GM12874 (cell line): ENCODE measurements at regions not wholly inside any gene's neighbourhood (a gene's known extent, or its start where the extent isn't known, plus 50 kb on each side); places are given as distances from the start of the nearest gene placed in this dataset.

Source experiments
- CTCF ChIP-seq: IDR thresholded peaks from 2 replicates; pipeline ENCODE4 v1.5.1; 2011; ENCODE audit warnings: low read depth, mild to moderate bottlenecking, control low read depth, low read length, moderate library complexity; ENCODE audit not compliant: insufficient read depth

- TF ChIP-seq CTCF = no peak
Observed at GRCh38 chr4:160009656-160010493, 907.0 kb downstream of the RAPGEF2 start.

- TF ChIP-seq CTCF = no peak
Observed at GRCh38 chr4:160019936-160020335, 917.1 kb downstream of the RAPGEF2 start.

GRCh38 chr4:160020804-160021203 lies 917.9 kb downstream of the RAPGEF2 start:
- TF ChIP-seq CTCF = no peak

DNA sequence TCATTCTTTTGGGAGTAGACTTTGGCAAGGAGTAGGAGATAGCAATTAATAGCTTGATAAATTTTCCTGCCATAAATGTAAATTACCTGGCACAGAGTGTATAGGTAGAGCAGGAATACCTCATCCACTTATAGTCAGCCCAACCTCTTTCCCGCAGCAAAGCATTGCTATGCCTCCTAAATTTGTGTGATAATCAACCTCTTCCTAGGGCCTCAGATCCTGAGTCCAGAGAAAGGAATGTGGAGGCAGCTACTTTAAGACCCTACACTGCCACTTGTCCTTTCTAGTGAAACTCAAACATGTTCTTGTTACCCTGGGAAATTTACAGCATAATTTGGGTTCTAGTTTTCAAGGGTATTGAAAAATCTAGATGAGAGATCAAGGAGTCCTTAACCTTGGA lies 919.0 kb downstream of the RAPGEF2 start:
- TF ChIP-seq CTCF = no peak

DNA sequence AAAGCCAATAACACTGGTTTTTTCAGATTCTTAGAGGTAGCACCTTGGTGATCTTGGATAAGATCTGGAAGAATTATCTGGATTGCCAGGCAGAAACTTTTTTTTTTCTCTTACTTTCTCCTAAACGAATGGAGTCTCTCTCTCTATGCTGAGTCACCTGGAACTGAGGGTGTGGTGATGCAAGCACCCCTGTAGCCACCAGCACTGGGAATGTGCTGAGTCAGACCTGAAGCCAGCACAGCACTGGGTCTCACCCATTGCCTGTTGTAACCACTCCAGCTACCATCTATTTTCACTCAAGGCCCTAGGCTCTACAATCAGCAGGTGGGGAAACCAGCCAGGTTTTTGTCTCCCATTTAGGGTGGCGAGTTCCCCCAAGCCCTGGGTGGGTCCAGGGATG lies 923.8 kb downstream of the RAPGEF2 start:
- no peak for TF ChIP-seq CTCF

GRCh38 chr4:160034501-160034900 lies 931.6 kb downstream of the RAPGEF2 start:
- TF ChIP-seq CTCF = no peak

DNA sequence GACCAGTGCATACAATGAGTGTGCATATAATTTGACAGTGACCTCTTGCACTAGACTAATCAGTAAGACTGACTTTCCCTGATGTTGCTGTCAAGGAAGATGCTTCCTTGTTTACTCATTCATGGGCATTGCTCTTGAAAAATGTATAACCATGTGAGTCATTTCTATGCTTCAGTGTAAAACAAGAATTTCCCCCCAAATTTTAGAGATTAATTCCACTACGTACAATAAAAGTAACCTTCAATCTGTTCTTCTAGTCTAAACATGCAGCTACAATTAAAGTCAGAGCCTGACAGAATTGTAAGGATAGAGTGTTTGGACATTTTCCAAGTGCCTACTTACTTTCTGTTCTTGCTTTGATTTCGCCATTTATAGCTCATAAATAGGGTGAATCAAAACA lies 935.7 kb downstream of the RAPGEF2 start:
- no peak for TF ChIP-seq CTCF
